ENCODE measurements at regions not wholly inside any gene's neighbourhood (a gene's known extent, or its start where the extent isn't known, plus 50 kb on each side); places are given as distances from the start of the nearest gene placed in this dataset.

DNA sequence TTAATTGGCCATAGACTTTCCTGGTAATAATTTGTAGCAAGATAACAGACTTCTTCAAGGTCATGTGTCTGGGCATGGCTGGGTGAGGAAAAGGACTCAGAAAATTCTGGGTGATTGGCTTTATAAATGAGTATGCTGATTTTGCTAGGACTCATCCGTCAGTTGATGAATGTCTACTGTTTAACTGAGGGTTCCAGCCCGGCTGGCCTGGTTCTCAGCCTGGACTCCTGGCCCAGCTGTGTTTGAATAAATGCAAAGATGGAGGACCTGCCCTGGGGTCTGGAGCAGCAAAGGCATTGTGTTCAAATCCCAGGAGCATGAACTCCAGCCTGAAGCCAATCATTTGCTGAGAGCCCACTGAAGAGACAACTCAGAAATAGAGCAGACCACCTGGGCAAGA is 323.2 kb downstream of the LRFN2 start:
- H3K4me2 ChIP-seq (ENCODE audit: low read length), result no peak overlapping the region
- no peak overlapping the region for H3K4me3 ChIP-seq (ENCODE audit: low read length)
- no peak for TF ChIP-seq POLR2AphosphoS5 (IDR thresholded peaks at IDR 0.05)
- no peak for TF ChIP-seq TAF1 (IDR thresholded peaks at IDR 0.05; ENCODE audit: low read depth)
- TF ChIP-seq, protein P1, sequence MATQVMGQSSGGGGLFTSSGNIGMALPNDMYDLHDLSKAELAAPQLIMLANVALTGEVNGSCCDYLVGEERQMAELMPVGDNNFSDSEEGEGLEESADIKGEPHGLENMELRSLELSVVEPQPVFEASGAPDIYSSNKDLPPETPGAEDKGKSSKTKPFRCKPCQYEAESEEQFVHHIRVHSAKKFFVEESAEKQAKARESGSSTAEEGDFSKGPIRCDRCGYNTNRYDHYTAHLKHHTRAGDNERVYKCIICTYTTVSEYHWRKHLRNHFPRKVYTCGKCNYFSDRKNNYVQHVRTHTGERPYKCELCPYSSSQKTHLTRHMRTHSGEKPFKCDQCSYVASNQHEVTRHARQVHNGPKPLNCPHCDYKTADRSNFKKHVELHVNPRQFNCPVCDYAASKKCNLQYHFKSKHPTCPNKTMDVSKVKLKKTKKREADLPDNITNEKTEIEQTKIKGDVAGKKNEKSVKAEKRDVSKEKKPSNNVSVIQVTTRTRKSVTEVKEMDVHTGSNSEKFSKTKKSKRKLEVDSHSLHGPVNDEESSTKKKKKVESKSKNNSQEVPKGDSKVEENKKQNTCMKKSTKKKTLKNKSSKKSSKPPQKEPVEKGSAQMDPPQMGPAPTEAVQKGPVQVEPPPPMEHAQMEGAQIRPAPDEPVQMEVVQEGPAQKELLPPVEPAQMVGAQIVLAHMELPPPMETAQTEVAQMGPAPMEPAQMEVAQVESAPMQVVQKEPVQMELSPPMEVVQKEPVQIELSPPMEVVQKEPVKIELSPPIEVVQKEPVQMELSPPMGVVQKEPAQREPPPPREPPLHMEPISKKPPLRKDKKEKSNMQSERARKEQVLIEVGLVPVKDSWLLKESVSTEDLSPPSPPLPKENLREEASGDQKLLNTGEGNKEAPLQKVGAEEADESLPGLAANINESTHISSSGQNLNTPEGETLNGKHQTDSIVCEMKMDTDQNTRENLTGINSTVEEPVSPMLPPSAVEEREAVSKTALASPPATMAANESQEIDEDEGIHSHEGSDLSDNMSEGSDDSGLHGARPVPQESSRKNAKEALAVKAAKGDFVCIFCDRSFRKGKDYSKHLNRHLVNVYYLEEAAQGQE (IDR thresholded peaks at IDR 0.05; ENCODE audit: borderline replicate concordance), result no peak
- TF ChIP-seq EP300 (conservative IDR thresholded peaks at IDR 0.05; ENCODE audit: poor library complexity, severe bottlenecking), result no peak
- TF ChIP-seq, protein P2, sequence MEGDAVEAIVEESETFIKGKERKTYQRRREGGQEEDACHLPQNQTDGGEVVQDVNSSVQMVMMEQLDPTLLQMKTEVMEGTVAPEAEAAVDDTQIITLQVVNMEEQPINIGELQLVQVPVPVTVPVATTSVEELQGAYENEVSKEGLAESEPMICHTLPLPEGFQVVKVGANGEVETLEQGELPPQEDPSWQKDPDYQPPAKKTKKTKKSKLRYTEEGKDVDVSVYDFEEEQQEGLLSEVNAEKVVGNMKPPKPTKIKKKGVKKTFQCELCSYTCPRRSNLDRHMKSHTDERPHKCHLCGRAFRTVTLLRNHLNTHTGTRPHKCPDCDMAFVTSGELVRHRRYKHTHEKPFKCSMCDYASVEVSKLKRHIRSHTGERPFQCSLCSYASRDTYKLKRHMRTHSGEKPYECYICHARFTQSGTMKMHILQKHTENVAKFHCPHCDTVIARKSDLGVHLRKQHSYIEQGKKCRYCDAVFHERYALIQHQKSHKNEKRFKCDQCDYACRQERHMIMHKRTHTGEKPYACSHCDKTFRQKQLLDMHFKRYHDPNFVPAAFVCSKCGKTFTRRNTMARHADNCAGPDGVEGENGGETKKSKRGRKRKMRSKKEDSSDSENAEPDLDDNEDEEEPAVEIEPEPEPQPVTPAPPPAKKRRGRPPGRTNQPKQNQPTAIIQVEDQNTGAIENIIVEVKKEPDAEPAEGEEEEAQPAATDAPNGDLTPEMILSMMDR (IDR thresholded peaks at IDR 0.05; ENCODE audit: poor library complexity, severe bottlenecking), result no peak
- no peak for TF ChIP-seq MXI1 (conservative IDR thresholded peaks at IDR 0.05; ENCODE audit: poor library complexity, severe bottlenecking)
- TF ChIP-seq EZH2 (IDR thresholded peaks at IDR 0.05; ENCODE audit: borderline replicate concordance, insufficient read depth, low read length, poor library complexity, severe bottlenecking), result no peak
- no peak for TF ChIP-seq RAD21 (conservative IDR thresholded peaks at IDR 0.05)
- no peak for TF ChIP-seq SMC3 (conservative IDR thresholded peaks at IDR 0.05; ENCODE audit: poor library complexity)

DNA sequence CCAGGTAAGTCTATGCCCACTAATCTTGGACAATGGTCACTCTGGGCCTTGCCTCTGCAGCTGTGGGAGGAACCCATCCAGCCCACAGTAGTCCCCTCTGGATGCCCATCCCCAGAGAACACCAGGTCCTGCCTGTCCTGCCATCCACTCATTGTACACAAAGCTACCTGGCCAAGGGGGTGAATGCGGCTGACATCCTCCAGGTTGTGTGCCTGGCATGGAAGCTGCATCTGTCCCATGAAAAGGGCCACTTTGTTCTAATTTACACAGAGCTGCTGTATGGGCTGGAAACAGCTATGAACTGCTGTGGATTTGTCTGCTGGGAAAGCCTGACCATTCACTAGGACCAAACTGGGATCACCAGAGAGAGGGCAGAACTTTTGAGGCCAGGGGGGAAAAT is 324.8 kb downstream of the LRFN2 start:
- no peaks in the 10 kb centered on the region for H3K27me3 ChIP-seq (ENCODE audit: insufficient read depth, low read depth, low read length)
- no peak overlapping the region for H2AFZ ChIP-seq (ENCODE audit: low read depth, low read length)
- H3K9me3 ChIP-seq (ENCODE audit: low read length), result no peaks in the 10 kb centered on the region
- H3F3A ChIP-seq (ENCODE audit: insufficient read depth, low read length, poor library complexity, severe bottlenecking), result no peaks in the 10 kb centered on the region
- H3K4me3 ChIP-seq (ENCODE audit: low read length), result no peak overlapping the region
- no peak overlapping the region for H3K4me2 ChIP-seq (ENCODE audit: low read length)
- H3K27ac ChIP-seq (ENCODE audit: low read length), result no peak overlapping the region
- TF ChIP-seq EP300 (conservative IDR thresholded peaks at IDR 0.05; ENCODE audit: poor library complexity, severe bottlenecking), result no peak
- no peak for TF ChIP-seq SMC3 (conservative IDR thresholded peaks at IDR 0.05; ENCODE audit: poor library complexity)
- TF ChIP-seq MXI1 (conservative IDR thresholded peaks at IDR 0.05; ENCODE audit: poor library complexity, severe bottlenecking), result no peak
- TF ChIP-seq EZH2 (IDR thresholded peaks at IDR 0.05; ENCODE audit: borderline replicate concordance, insufficient read depth, low read length, poor library complexity, severe bottlenecking), result no peak
- TF ChIP-seq, protein P2 (IDR thresholded peaks at IDR 0.05; ENCODE audit: poor library complexity, severe bottlenecking), result no peak
- no peak for TF ChIP-seq TAF1 (IDR thresholded peaks at IDR 0.05; ENCODE audit: low read depth)
- TF ChIP-seq, protein P1 (IDR thresholded peaks at IDR 0.05; ENCODE audit: borderline replicate concordance), result no peak
- TF ChIP-seq RAD21 (conservative IDR thresholded peaks at IDR 0.05), result no peak
- TF ChIP-seq POLR2AphosphoS5 (IDR thresholded peaks at IDR 0.05), result no peak
- no peaks in the 10 kb centered on the region for H4K20me1 ChIP-seq (ENCODE audit: insufficient read depth)
- H3K79me2 ChIP-seq (replicated peaks; ENCODE audit: insufficient read depth, low read length), result no peaks in the 10 kb centered on the region
- H3K9ac ChIP-seq (ENCODE audit: low read length), result no peak overlapping the region
- no peaks in the 10 kb centered on the region for H3K36me3 ChIP-seq (ENCODE audit: insufficient read depth, low read length)
- no peaks in the 10 kb centered on the region for H3K9me2 ChIP-seq (ENCODE audit: insufficient read depth, low read length)

More for the DNA sequence above, 323.2 kb downstream of the LRFN2 start:
- Histone ChIP-seq H3K79me2 (replicated peaks; ENCODE audit: insufficient read depth, low read length) (no peaks in the 10 kb centered on the region), H3K9me2 (ENCODE audit: insufficient read depth, low read length) (no peaks in the 10 kb centered on the region), H2AFZ (ENCODE audit: low read depth, low read length) (no peak overlapping the region), H3K36me3 (ENCODE audit: insufficient read depth, low read length) (no peaks in the 10 kb centered on the region), H3K27ac (ENCODE audit: low read length) (no peak overlapping the region), H3K9ac (ENCODE audit: low read length) (no peak overlapping the region), H3K27me3 (ENCODE audit: insufficient read depth, low read depth, low read length) (no peaks in the 10 kb centered on the region), H3F3A (ENCODE audit: insufficient read depth, low read length, poor library complexity, severe bottlenecking) (no peaks in the 10 kb centered on the region), H4K20me1 (ENCODE audit: insufficient read depth) (no peaks in the 10 kb centered on the region), H3K9me3 (ENCODE audit: low read length) (no peaks in the 10 kb centered on the region)

Measured in neural cell (in vitro differentiated cells).